ENCODE measurements at regions not wholly inside any gene's neighbourhood (a gene's known extent, or its start where the extent isn't known, plus 50 kb on each side); places are given as distances from the start of the nearest gene placed in this dataset.

GRCh38 chr2:144042751-144043150 lies 477.2 kb downstream of the ZEB2 start:
- DNase-seq (ENCODE audit: extremely low spot score) = no peak
- POLR2A ChIA-PET = interaction anchor here (0.7 kb wide), 1 partner anchor 314 kb away, joined by 8 read pairs; no protein-coding TSS in a partner anchor

GRCh38 chr2:144041612-144042011 lies 478.3 kb downstream of the ZEB2 start:
- POLR2A ChIA-PET = no interaction called here
- CTCF ChIA-PET = interaction anchor here (0.7 to 0.8 kb wide), 2 partner anchors 9 to 19 kb away, joined by 3 read pairs; no protein-coding TSS in a partner anchor
- TF ChIP-seq CTCF (IDR thresholded peaks at IDR 0.05; ENCODE audit: control extremely low read depth, extremely low read depth, low read depth, missing control alignments) = no peak
- DNase-seq (ENCODE audit: extremely low spot score) = no peak

More at GRCh38 chr2:144042751-144043150, 477.2 kb downstream of the ZEB2 start:
- TF ChIP-seq CTCF (IDR thresholded peaks at IDR 0.05; ENCODE audit: control extremely low read depth, extremely low read depth, low read depth, missing control alignments) = no peak
- CTCF ChIA-PET = interaction anchor here (0.9 kb wide), 1 partner anchor 40 kb away, joined by 3 read pairs; no protein-coding TSS in a partner anchor

GRCh38 chr2:144040834-144041233 lies 479.1 kb downstream of the ZEB2 start:
- TF ChIP-seq CTCF (IDR thresholded peaks at IDR 0.05; ENCODE audit: control extremely low read depth, extremely low read depth, low read depth, missing control alignments) = no peak
- DNase-seq (ENCODE audit: extremely low spot score) = no peak
- ChIA-PET CTCF (no interaction called here), POLR2A (no interaction called here)

GRCh38 chr2:144032566-144032965 lies 487.4 kb downstream of the ZEB2 start:
- ChIA-PET CTCF (interaction anchor here (1.2 kb wide), 1 partner anchor 26 kb away, joined by 3 read pairs; no protein-coding TSS in a partner anchor), POLR2A (no interaction called here)
- DNase-seq (ENCODE audit: extremely low spot score) = no peak
- no peak for TF ChIP-seq CTCF (IDR thresholded peaks at IDR 0.05; ENCODE audit: control extremely low read depth, extremely low read depth, low read depth, missing control alignments)

GRCh38 chr2:144030791-144031190 lies 489.1 kb downstream of the ZEB2 start:
- no peak for DNase-seq (ENCODE audit: extremely low spot score)
- ChIA-PET POLR2A (no interaction called here), CTCF (interaction anchor here (1.0 kb wide), 2 partner anchors 16 to 52 kb away, joined by 3 read pairs; no protein-coding TSS in a partner anchor)
- no peak for TF ChIP-seq CTCF (IDR thresholded peaks at IDR 0.05; ENCODE audit: control extremely low read depth, extremely low read depth, low read depth, missing control alignments)

GRCh38 chr2:144027593-144027992 lies 492.3 kb downstream of the ZEB2 start:
- ChIA-PET POLR2A (no interaction called here), CTCF (no interaction called here)

More at GRCh38 chr2:144027593-144027992, 492.3 kb downstream of the ZEB2 start:
- DNase-seq (ENCODE audit: extremely low spot score) = no peak
- TF ChIP-seq CTCF (IDR thresholded peaks at IDR 0.05; ENCODE audit: control extremely low read depth, extremely low read depth, low read depth, missing control alignments) = no peak
